Peyer's patch (tissue), 4 donors: ENCODE measurements at regions not wholly inside any gene's neighbourhood (a gene's known extent, or its start where the extent isn't known, plus 50 kb on each side); places are given as distances from the start of the nearest gene placed in this dataset.

Source experiments
- CTCF ChIP-seq, 6 experiments: fragments of 450-650 bp in 4 of 6; fragments of 200-600 bp in 2 of 6; sonication (generic) in 1 of 6; IDR thresholded peaks; one replicate each; pipeline ENCODE4 v1.5.1; 2017 to 2019; ENCODE audit warnings: antibody characterized with exemption in 6 of 6, mild to moderate bottlenecking in 3 of 6, moderate library complexity in 1 of 6
- POLR2A ChIP-seq, 2 donors: fragments of 450-650 bp; IDR thresholded peaks; one replicate each; pipeline ENCODE4 v1.5.1; 2017; ENCODE audit warnings: antibody characterized with exemption in 2 of 2, mild to moderate bottlenecking in 2 of 2, moderate library complexity in 2 of 2

GRCh38 chr21:16832791-16833190 lies 680.1 kb upstream of the CXADR start:
- no peak for TF ChIP-seq POLR2A (IDR thresholded peaks at IDR 0.05)
- TF ChIP-seq CTCF (IDR thresholded peaks at IDR 0.05): no peak
